NCI-H460 (cell line): ENCODE measurements at regions not wholly inside any gene's neighbourhood (a gene's known extent, or its start where the extent isn't known, plus 50 kb on each side); places are given as distances from the start of the nearest gene placed in this dataset.

ENCODE experiments used
- DNase-seq: peaks from one replicate; pipeline ENCODE4 v3.0.0-alpha.2; 2016; ENCODE audit warnings: low read depth; ENCODE audit errors: extremely low read depth

DNA sequence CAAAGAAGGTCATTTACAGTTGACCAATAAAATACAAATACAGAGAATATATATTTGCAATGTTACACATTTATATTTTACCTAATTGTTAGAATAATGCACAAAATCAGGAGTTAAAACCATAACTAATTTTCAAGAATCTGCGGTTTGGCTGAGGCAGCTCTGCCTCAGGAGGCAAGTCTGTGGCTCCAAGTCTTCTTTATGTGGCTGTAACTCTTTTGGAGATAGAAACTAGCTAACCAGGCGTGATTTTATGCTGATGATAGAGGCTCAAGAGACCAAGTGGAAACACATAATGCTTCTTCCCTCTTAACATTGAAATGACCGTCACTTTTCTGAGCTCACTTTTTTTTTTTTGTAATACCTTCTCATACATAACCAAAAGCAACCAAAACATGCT, 744.7 kb upstream of the CXADR start:
- no peak for DNase-seq

DNA sequence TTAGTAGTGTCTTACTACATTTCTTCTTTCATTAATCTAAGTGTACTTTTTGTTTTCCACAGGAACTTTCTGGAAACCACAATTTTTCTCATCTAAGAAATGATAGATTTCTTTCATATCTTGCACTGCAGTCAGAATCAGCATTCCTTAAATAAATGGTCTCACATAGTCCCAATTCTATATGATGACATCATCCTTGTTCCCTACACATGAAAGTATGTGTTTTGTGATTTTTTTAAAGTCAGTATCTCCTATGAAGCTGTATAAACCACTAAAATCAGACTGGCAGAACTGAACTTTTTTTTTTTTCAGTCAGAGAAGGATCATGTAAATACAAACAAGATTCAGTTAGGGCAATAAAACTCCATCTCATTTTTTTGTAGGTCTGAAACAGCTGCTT, 742.6 kb upstream of the CXADR start:
- no peak for DNase-seq

DNA sequence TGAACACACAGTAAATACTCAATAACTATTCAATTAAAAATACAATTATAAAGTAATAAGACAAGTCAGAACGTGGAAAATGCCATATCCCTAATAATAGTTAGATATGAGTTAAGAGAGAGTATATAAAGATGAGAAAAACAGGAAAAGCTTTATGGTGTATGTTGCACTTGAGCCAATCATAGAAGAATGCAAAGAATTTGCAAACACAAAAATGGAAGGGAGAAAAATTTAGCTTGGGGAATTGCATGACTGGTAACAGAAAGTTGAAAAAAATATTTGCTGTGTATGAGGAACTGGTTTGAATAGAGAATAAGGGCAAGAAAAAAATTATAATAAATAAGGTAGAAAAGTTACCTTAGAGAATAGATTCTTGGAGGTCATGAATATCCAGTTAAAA, 739.6 kb upstream of the CXADR start:
- DNase-seq, result no peak

DNA sequence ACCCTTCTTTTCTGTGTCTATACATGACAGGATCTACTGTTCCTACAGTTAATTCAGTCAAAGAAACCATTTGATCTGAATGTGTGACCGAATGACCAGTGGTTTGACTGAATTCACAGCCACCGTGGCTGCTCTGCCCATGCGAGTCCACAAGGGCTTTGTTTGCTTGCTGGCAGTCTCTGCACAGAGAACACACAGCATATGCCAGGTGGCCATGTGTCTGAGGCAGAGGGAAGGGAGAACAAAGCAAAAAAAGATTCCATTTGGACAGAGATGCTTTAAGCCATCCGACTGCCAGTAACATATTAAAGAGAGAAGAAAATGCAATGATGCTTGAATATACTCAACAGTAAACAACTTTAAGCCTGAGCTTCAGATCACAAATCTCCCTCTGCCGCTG, 737.8 kb upstream of the CXADR start:
- no peak for DNase-seq

DNA sequence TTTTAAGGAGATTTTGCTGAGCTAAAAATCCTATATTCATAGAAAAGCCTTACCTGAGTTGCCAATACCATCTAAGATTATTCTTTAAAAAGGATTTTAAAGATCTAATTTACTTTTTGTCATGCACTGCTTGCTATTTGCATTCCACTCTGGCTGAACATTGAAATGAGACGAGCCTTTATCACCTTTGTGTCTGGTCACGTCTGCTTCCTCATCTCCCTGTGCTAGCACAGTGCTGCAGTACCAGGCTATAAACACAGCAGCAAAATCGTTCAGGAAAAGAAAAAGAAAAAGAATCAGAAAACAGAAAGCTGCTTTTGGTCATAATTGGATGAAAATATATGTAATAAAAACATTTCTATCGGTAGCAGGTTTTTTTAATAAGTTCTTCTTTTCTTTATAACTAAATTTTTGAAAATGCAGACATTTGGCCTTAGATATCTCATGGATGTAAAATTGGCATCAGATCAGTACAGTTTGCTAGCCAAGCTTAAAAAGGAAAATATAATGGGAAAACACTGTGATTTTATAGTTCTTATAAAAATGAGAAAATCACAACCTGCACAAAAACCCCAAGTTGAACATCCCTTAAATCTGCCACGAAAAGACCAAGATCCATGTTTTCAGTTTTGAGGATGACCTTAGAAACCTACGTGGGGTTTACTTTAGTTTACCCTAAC, 735.7 kb upstream of the CXADR start:
- no peak for DNase-seq

DNA sequence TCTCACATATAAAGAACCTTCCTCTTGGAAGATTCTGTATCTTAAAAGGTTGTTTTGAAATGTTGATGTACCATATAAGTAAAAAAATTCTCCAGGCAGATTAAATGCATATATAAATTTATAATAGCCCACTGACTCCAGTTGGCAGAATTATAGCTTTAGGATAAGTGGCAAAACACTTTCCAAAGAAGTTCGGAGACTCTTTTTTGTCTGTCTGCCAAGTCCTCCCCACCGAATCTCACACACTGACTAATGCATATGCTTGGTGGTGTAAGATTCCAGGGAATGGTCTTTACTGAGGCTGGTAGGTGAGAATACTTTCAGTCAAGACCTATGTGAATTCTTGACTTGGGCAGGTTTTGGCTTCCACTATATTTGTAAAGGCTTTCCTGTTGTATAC, 724.3 kb upstream of the CXADR start:
- no peak for DNase-seq

DNA sequence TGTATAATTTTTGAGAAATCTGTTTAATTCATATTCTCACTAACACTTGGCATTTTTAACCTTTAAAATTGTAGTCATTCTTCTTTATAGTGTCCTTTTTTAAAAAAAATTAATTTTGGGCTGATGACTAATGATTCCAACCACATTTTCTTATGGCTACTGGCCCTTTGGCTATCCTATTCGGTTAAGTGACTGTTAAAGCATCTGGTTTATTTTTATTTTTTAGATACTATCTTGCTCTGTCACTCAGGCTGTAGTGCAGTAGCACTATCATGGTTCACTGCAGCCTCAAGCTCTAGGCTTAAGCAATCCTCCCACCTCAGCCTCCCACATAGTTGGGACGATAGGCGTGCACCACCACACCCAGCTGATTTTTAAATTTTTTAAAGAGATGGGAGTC, 723.2 kb upstream of the CXADR start:
- no peak for DNase-seq

DNA sequence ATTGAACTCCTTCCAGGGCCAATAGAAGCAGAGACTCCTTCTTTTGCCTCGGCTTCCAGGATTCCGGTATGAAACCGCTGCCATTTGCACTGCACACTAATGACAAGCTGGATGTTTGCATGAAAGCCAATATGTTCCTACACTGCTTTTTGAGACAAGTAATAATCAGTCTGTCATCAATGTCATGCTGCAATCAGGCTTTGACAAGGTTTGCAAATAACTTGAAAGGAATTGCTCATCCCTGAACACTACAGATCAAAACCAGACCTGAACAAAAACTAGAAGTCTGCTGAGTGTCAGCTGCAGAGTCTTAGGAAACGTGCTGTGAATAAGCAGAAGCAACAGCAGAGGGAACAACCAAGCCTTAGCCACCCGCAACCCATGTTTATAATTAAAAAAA, 720.7 kb upstream of the CXADR start:
- no peak for DNase-seq

DNA sequence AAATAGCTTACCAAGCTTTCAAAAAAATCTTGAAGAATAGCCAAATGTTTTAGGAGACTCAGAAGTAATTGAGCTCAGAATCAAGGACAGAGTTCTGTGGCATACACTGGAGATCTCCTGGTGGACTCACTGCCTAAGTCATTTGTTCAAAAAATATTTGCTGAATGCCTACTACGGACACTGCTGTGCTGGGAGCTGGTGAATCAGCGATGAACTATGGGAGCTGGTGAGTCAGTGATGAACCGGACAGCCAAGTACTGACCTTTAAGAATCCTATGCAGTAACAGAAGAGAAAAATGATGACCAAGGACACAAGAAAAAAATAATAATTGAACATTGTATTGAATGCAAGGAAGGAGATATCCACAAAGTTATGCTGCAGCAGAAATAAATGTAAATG, 717.9 kb upstream of the CXADR start:
- peak; percentile 77 for DNase-seq

DNA sequence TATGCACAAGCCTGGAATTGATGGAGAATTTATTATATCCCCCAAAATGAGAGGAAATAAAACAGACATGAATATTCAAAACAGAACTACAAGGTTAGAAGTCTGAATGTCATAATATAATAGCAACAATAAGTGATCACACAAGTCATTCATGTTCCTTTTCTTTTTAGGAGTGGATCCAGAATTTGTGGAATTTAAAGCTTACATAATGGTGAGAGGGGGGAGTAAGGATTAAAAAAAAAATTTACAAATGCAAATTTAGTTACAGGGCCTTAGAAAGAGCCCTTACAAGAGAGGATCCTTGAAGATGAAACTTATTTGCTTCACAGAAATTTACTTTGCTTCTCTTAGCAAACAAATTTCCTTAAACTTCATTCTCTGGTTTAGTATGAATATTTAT, 716.1 kb upstream of the CXADR start:
- no peak for DNase-seq

DNA sequence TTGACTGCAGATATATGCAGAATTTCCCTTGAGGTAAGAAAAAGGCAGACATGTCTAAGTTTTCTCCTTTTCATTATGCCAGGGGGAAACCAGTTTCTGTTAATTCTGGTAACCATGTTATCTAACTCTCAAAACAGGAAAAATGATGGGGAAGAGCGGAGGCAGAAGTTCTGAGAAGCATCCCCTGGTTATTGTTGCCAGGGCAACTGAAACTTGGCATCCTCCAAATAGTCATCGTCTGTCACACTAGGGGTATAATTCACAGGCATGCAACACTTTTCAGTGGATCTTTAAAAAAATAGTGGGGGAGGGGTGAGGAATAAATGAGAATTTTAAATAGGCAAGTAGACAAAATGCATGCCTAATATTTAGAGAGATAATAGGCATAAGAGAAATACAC, 715.3 kb upstream of the CXADR start:
- DNase-seq, result no peak

DNA sequence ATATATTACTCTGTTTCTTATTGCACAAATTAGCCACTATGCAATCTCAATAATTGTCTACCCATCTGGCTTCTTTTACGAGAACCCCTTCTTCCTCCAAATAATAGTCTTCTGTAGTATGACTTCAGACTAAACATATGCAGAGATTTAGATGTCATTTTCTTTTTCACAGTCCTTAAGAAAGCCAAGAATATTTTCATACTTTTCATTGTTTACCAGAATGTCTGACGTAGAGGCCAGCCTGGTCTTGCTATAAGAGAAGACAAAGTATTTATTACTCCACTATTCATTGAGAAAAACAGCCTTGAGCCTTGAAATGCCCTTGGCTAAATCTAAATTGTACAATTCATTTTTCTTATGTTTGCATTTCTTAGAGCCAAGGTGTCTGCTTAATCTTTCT, 714.9 kb upstream of the CXADR start:
- no peak for DNase-seq

DNA sequence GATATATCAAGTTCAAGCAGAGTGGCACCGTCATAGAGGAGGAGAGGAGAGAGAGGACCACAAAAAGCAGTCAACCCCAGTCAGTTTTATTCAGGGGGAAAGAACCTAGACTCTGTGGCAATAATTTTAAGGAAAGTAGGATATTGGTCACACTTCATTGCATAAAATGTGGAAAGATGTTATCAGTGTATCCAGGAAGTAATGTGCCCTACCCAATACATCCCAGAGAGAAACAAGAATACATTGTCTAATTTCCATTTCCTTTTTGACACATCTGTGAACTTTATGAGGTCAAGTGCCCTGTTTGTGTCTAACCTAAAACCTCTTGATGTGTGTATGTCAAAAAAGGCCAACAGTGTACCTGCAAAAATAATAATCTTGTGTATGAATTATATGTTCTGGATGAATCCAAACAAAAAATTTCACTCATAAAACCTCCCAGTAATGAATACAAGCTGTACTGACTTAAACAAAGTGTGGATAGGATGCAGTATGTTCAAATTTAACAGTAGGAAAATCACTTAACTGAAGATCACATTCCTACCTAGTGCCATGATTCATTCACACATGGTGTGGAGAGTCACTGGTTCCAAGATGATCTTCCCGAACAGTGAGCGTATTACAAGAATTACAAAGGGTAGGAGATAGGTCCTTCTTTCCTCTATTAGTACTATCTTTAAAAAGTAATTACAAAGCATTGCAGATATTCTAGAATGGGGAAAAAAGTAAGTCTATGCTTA, 712.1 kb upstream of the CXADR start:
- DNase-seq, result no peak

DNA sequence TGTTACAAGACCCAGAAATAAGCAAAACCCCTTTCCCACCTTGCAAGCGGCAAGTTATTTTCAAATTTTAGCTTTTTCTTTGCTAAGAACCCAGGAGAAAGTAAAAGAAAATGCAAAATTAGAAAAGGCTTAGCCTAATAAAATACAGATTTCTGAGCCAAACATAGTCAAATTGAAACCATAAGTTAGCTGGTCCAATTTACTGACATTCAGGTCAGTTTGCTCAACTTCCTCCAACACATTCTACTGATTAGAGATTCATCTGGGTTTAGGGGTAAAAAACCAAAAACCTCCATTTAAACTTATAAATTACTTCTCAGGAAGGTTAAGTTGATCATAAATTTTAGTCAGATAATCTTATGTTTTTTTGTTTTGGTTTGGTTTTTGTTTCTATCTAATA, 701.8 kb upstream of the CXADR start:
- DNase-seq, result no peak

DNA sequence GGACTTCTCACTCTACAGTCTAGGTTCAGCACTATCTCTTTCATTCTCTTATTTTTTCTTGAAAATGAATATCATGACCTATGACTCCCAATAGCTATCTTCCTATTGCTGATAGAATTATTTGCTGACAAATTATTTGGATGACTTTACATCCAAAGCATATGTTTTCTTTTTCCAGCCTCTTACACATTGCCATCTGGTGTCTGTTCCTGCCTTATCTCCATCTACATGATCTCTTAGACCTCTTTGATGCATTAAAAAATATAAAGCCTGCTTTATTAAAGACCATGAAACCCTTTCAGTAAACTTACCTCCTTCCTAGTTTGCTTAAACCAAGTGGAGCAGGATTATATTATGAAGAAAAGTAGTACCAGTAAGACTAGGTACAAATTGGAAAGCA, 700.9 kb upstream of the CXADR start:
- no peak for DNase-seq

DNA sequence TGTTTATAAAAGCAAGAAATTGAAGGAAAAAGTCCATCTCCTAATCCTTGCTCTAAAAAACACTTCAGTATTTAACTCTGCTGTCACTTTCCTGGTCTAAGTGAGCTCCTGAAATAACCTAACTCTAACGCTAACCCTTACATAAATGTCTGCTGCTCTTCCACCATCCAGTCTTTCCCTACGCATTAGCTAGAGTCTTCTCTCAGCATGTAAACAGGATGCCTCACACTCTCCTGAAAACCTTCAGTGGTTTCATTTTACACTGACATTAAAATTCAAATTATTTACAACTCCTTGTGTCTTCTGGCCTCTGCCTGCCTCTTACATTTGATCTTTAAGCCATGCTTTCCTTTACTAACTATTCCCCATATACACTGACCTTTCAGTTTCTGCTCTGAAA, 697.6 kb upstream of the CXADR start:
- no peak for DNase-seq

DNA sequence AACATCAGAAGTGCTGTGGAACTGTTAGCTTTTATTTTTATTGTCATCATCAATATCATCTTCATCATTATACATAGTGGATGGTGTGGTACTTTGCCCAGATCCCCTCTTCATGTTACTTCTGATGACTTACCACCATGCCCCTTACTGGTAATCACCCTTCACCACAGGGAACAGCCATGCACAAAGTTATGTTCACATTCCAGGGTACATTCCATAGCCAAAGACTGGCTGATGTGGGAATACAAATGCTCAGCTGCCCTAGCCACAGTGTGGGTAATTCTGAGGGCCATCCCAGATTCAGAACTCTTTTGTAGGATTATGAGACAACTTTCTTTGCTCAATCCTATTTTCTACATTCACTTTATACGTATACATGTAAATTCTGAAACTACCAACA, 691.3 kb upstream of the CXADR start:
- no peak for DNase-seq

DNA sequence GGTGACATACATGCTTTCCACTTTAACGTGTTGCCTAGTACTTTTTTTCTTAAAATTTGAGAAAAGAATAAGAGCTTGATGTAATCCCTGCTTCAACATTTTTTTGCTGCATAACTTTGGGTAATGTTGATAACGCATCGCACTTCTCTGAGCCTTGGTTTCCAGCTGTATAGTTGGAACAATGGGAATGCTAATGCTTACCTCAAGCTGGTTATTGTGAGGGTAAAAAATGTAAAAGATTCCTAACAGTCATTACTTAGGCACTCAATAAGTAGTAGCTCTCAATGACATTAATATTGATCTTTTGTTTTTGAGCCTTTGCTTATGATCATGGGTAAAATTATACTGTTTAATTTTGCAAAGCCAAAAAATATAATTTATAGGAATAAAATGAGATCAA, 683.3 kb upstream of the CXADR start:
- DNase-seq, result no peak

DNA sequence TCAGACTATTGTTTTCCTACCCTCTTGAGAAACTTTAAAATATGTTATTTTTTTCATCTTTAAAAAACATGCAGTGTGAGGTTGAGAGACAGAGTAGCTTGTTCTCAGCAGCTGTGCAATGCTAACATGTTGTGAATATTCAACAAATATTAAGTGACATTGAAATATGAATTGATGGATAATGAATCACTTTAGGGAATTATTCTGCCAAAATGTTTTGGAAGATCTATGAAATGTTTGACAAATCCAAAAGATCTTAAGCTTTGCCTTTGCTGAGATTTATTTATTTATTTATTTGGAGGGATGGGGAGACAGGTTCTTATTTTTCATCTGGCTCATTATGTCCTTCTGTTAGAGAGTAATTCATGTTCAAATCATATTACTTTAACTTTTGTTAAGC, 680.1 kb upstream of the CXADR start:
- DNase-seq, result no peak

DNA sequence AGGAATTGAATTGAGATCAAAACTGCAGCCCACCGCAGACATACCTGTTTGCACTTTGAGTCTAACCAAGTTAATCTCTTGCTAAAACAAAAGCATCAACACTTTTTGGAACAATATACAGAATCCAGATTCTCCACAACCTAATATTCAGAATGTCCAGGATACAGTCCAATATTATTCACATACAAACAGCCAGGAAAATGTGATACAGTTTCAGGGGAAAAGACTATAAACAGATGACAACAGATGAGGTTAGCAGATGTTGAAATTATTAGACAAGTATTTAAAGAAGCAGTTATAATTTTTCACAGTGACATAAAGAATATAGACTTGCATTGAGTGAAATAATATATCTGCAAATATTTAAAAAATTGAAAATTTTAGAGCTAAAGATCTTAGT, 678.1 kb upstream of the CXADR start:
- no peak for DNase-seq

DNA sequence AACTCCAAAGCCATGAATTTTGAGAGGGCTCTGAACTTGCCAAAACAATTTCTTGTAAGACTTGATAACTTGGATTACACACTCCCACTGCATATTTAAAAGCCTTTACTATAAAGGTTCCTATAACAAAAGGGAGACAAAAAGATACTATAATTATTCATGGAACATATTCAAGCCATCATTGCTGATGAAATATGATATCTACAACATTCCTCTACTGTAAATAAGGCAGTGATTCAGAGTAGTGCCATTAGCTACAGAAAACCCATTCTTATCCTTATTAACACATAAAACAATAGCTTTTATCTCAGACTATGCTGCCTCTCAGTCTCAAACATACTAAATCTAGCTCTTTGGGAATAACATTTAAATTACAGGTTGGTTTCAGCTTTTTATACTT, 675.5 kb upstream of the CXADR start:
- DNase-seq, result no peak

DNA sequence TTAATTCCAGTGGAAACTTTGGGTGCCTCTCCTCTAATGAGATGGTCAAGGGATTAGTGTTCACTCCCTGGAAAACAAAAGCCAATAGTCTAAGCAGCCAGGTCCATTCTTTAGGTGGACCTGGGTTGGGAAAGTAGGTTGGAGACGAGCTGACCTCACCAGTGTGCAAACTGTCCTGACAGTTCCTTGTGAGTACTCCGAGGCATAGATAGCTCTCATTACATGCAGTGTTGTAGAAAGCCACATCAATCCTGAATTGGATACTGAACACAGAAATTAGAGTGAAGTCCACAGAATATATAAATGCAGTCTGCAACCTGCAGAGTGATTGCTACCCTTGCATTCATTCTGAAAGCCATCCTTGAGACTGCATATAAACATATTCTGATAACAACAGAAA, 675.1 kb upstream of the CXADR start:
- no peak for DNase-seq

DNA sequence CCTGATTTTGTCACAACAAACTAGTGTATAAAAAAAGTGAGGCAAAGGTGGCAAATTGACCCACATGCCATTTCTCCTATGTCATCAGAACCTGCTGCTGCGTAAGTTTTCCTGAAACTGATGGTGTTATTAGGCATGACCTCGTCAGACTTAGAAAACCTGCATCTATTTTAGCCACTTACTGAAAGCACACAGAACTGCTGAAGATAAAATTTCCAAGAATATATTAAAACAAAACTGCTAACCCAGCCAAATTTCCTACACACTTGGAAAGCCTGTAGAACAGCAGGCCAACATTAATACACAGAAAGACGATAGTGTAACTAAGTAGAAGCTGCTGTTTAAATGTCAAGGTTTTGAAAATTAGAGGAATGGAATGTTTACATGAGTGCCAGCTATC, 674.5 kb upstream of the CXADR start:
- DNase-seq, result no peak
